ENCODE measurements at regions not wholly inside any gene's neighbourhood (a gene's known extent, or its start where the extent isn't known, plus 50 kb on each side); places are given as distances from the start of the nearest gene placed in this dataset.

DNA sequence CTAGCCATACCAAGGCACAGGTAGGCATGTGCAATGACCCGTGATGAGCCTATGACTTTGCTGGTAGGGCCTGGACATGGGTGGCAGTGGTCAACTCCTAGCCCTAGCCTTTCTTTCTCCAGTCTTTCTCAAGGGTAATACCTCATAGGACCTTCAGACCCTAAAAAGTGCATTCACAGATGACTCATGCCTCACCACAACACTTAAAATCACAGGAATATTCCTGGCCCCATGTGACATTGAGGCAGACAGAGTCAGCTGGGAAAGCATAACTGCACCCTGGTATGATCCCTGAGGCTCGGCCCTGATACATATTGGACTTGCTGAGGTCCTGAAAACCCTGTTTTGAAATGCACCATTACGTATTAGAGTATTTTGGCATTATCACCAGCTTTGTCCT is 449.5 kb downstream of the HINT1 start:
- TF ChIP-seq, protein P1, sequence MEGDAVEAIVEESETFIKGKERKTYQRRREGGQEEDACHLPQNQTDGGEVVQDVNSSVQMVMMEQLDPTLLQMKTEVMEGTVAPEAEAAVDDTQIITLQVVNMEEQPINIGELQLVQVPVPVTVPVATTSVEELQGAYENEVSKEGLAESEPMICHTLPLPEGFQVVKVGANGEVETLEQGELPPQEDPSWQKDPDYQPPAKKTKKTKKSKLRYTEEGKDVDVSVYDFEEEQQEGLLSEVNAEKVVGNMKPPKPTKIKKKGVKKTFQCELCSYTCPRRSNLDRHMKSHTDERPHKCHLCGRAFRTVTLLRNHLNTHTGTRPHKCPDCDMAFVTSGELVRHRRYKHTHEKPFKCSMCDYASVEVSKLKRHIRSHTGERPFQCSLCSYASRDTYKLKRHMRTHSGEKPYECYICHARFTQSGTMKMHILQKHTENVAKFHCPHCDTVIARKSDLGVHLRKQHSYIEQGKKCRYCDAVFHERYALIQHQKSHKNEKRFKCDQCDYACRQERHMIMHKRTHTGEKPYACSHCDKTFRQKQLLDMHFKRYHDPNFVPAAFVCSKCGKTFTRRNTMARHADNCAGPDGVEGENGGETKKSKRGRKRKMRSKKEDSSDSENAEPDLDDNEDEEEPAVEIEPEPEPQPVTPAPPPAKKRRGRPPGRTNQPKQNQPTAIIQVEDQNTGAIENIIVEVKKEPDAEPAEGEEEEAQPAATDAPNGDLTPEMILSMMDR (IDR thresholded peaks at IDR 0.05) = no peak

DNA sequence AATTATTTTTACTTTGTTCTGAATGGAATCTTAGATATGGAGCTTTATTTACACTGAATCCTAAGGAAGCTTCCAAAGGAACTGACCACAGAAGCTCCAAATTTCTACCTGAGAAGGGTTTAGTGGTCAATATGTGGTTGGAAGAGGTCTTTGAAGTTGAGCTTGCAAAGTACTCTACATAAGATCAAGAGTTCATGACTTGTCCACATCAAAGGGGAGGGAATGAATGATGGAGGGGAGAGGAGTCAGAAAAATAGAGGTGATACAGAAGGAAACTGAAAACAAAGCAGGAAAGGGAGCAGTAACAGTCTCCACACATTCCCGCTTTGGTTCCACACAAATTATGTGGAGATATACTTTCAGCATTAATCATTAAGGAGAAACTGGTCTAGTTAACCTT is 450.9 kb downstream of the HINT1 start:
- TF ChIP-seq, protein P1 (IDR thresholded peaks at IDR 0.05) = no peak

DNA sequence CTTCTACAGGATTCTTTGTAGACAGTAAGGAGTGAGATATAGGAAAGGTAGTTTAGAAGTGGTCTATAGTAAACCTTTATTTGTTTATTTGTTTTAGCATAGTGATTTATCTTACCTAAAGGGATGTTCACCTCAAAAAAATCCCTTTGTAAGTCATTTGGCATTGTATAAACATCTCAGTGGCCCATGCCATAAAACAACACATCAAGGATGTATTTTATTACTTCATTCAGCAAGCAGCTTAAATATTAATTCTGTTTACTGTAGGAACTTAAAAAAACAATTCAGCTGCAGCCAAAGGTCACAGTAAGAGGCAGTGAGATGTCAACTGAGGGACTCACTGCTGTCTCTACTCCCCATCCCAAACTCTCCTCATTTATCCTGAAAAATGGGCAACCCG is 452.7 kb downstream of the HINT1 start:
- TF ChIP-seq, protein P1 (IDR thresholded peaks at IDR 0.05) = no peak

DNA sequence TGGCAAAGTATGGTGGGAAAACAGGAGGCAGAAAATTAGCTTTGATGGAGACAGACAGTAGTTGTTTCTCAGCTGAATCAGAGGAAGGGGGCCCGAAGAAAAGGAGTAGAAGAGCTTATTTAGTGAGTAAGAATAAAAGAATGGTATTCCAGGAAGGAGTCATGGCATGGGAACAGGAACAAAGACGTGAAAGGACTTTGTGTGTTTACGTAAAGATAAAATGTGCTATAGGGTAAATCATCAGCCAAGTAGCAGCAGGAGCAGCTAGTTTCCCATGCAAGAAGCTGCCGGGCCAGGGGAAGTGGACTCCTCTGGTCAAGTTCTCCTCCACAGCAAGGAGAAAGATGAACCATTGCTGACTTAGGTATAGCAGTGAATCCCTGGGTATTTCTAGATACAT is 454.5 kb downstream of the HINT1 start:
- TF ChIP-seq, protein P1 (IDR thresholded peaks at IDR 0.05) = no peak

DNA sequence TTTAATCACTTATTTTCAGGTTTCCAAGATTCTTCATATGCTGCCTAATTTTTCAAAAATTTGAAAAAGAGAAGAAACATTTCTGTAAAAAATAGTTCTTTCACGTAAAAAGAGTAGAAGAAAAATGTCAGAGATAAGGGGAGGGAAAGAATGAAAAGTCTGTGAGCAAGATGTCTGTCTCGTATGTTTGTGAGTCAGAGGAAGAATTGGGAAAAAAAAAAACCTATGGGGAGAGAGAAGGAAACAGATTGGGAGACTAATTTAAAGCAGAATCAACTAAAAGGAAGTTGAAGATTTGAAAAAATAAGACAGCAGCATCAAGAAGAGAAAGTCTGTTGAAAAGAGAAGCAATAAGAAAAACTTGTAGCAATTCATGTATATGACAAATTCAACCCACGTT is 456.3 kb downstream of the HINT1 start:
- TF ChIP-seq, protein P1 (IDR thresholded peaks at IDR 0.05) = no peak

DNA sequence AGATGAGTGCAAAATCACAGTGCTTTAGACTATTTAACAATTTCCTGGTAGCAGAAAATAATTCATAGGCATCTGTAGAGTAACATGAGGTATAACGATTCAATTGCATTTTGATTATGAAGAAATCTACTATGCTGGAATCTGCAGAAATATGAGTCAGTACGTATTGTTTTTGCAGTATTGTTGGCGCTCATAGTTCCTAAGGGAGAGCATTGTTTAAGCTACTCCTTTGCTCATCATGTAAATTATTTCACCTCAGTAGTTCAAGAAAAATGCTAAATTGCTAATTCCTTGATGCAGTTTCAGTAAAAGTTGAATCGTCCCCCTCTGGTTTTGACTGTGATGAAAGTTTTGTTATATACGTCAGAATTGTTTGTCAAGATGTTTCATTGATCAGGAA is 458.4 kb downstream of the HINT1 start:
- TF ChIP-seq, protein P1 (IDR thresholded peaks at IDR 0.05) = no peak

DNA sequence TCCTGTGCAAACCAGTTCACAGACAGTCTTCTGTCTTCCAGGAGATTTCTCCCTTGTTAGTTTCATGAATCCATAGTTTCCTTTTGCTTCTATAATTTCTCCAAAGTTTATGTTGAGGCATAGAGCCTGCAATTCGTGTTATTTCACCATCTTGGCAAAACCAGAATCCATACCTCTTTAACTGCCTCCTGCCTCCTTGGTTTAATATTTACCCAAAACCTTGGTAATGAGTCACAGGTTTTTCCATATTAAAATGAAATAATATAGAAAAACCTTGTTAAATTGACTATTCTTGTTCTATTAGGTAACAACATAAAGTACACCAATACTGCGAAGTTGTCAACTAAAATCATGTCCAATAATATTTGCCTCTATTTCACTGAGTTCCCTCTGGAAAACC is 459.7 kb downstream of the HINT1 start:
- TF ChIP-seq, protein P1 (IDR thresholded peaks at IDR 0.05) = no peak

DNA sequence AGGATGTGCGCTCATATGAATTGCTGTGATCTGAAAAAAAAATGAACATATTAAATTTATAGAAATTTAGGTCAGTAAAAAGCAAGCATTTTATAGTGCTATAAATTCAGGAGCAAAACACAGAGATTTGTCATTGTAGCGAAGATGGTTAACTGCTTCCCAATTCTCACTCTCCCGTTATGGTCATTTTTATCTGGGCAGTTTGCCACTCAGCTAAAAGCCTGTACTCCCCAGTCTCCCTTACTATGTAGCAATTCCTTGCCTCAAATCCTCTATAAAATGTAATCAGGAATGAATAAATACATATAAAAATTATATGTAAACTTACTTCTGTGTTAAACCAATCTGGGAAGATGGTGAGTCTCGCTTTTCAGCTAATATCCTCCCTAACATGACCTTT is 471.5 kb downstream of the HINT1 start:
- TF ChIP-seq, protein P1 (IDR thresholded peaks at IDR 0.05) = no peak

Measured in LNCAP (cell line).